BLaER1 treated with 17β-estradiol and CSF1 and Interleukin-3, amounts not matched to agents 10 nM and 100 nM (cell line): ENCODE measurements at regions not wholly inside any gene's neighbourhood (a gene's known extent, or its start where the extent isn't known, plus 50 kb on each side); places are given as distances from the start of the nearest gene placed in this dataset.
A peak's percentile ranks its signal among the peaks of the same experiment; 100 is the strongest.

Experiments
- H3K27ac ChIP-seq, 11 experiments: shearing (Covaris generic); formaldehyde crosslinking; 2 replicates each; pipeline ENCODE4 v1.8.1; 2022
- H3K27me3 ChIP-seq, 11 experiments: shearing (Covaris generic); formaldehyde crosslinking; 2 replicates each; pipeline ENCODE4 v1.8.1; 2022
- H3K36me3 ChIP-seq, 11 experiments: shearing (Covaris generic); formaldehyde crosslinking; 2 replicates each; pipeline ENCODE4 v1.8.1; 2022
- H3K4me1 ChIP-seq, 10 experiments: shearing (Covaris generic); formaldehyde crosslinking; 2 replicates each; pipeline ENCODE4 v1.8.1; 2022
- H3K4me2 ChIP-seq, 11 experiments: shearing (Covaris generic); formaldehyde crosslinking; 2 replicates each; pipeline ENCODE4 v1.8.1; 2022
- H3K4me3 ChIP-seq, 10 experiments: shearing (Covaris generic); formaldehyde crosslinking; 2 replicates each; pipeline ENCODE4 v1.8.1; 2022
- H3K9ac ChIP-seq, 11 experiments: shearing (Covaris generic); formaldehyde crosslinking; 2 replicates each; pipeline ENCODE4 v1.8.1; 2022
- H3K9me3 ChIP-seq, 11 experiments: shearing (Covaris generic); formaldehyde crosslinking; replicated peaks in 1 of 11; 2 replicates each; pipeline ENCODE4 v1.8.1; 2022
- H4K20me1 ChIP-seq, 11 experiments: shearing (Covaris generic); formaldehyde crosslinking; 2 replicates each; pipeline ENCODE4 v1.8.1; 2022
- Cebpa-rat ChIP-seq, 11 experiments: shearing (Covaris generic); IDR thresholded peaks; 2 replicates each; pipeline ENCODE4 v1.8.1; 2022

DNA sequence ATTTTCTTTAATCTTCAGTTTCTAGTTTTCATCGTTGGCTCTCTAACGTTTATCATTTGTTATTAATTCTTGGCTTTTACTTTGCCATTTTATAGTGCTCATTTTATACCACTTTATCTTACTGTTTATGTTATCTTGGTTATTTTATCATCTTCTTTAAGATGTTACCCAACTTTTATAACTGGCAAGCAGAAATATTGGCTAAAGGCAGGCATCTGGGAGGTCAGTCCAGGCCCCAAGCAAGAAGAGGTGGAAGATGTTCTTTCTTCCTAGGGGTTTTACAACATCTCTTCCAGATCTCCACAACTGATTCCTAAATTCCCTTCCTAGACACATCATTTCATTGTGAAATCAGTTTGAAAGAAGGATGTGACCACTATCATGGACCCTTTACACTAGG, 208.1 kb downstream of the AHR start:
- Histone ChIP-seq H3K4me2 (no peak overlapping the region), H3K9ac (no peak overlapping the region)

GRCh38 chr7:17507717-17508116, 209.3 kb downstream of the AHR start:
- H3K9me3 ChIP-seq = no peaks in the 10 kb centered on the region
- H3K27ac ChIP-seq = no peak overlapping the region
- no peak for TF ChIP-seq Cebpa-rat (IDR thresholded peaks at IDR 0.05)
- H4K20me1 ChIP-seq = no peaks in the 10 kb centered on the region
- no peak overlapping the region for H3K9ac ChIP-seq
- no peaks in the 10 kb centered on the region; a peak in 1 of 20 replicates for H3K4me1 ChIP-seq
- H3K4me2 ChIP-seq = no peak overlapping the region
- no peak overlapping the region for H3K4me3 ChIP-seq
- H3K27me3 ChIP-seq = no peaks in the 10 kb centered on the region
- no peaks in the 10 kb centered on the region for H3K36me3 ChIP-seq

More for the DNA sequence above, 208.1 kb downstream of the AHR start:
- Histone ChIP-seq H3K9me3 (no peaks in the 10 kb centered on the region), H4K20me1 (no peaks in the 10 kb centered on the region), H3K27me3 (no peaks in the 10 kb centered on the region), H3K4me3 (no peak overlapping the region), H3K27ac (no peak overlapping the region), H3K4me1 (no peaks in the 10 kb centered on the region; a peak in 1 of 20 replicates), H3K36me3 (no peaks in the 10 kb centered on the region)
- TF ChIP-seq Cebpa-rat (IDR thresholded peaks at IDR 0.05) = no peak

DNA sequence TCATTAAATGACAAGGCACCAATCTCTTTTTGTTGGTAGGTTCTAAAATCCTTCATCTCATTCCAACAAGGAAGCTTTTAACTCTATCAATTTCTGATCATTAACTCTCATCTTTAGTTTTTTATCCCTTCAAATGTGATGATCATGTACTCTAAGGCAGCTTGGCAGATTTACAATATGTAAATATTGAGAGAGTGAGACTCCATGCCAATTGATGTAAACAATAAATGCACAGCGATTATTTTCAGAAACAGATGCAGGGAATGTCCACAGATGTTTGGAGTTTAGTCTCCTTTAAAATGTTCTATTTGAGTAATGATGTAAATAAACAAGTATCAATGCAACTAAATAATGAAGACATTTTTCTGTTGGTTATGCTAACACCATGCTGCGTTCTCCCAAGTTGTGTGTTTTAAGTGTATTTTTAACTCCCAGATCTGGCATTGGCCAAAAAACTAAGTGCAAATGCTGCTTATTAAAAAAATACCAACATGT, 213.8 kb downstream of the AHR start:
- no peak overlapping the region for H3K9ac ChIP-seq
- H3K4me3 ChIP-seq = no peak overlapping the region
- H3K36me3 ChIP-seq = no peaks in the 10 kb centered on the region
- TF ChIP-seq Cebpa-rat (IDR thresholded peaks at IDR 0.05) = no peak
- no peak overlapping the region for H3K27ac ChIP-seq
- no peaks in the 10 kb centered on the region for H4K20me1 ChIP-seq
- no peaks in the 10 kb centered on the region for H3K27me3 ChIP-seq
- H3K9me3 ChIP-seq = no peaks in the 10 kb centered on the region
- H3K4me1 ChIP-seq = peaks cover 0 to 6% (median 0%) of the 10 kb centered on the region in 10 experiments; a peak in 3 of 20 replicates
- H3K4me2 ChIP-seq = no peak overlapping the region

- Histone ChIP-seq H3K4me3 (no peak overlapping the region), H3K4me1 (peaks cover 6 to 26% (median 17%) of the 10 kb centered on the region in 10 experiments; a peak in 17 of 20 replicates), H3K27me3 (no peaks in the 10 kb centered on the region), H3K9ac (no peak overlapping the region), H4K20me1 (no peaks in the 10 kb centered on the region), H3K9me3 (peaks cover 0 to 12% (median 7%) of the 10 kb centered on the region in 11 experiments; a peak in 8 of 22 replicates), H3K36me3 (no peaks in the 10 kb centered on the region), H3K4me2 (no peak overlapping the region), H3K27ac (no peak overlapping the region)
- no peak for TF ChIP-seq Cebpa-rat (IDR thresholded peaks at IDR 0.05)
These were observed 218.3 kb downstream of the AHR start for GRCh38 chr7:17516771-17517170.

DNA sequence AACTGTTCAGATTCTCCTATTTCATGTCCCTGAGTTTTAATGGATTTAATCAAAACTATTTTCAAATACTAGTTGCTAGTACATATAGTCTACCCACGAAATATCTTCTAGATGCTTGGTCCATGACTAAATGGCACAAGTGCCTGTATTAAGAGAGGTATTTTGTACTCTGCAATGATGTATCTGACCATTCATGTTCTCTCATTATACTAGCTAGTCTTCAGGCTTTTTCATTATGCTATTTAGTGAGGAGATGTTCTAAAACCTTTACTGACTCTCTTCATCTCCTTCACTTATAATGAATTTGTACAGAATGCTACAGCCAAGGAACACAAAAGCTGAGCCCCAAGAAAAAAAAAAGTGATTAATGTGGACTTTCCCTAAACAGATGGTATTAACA, 222.5 kb downstream of the AHR start:
- Histone ChIP-seq H3K4me1 (peaks cover 6 to 55% (median 24%) of the 10 kb centered on the region in 10 experiments; a peak in 17 of 20 replicates), H3K4me3 (no peak overlapping the region; a peak in 1 of 20 replicates), H3K9me3 (peaks cover 0 to 12% (median 7%) of the 10 kb centered on the region in 11 experiments; a peak in 8 of 22 replicates), H3K4me2 (peak overlapping the region in 10 of 11 experiments; percentile 22 to 73 (median 50); a peak in 15 of 22 replicates), H3K9ac (peak overlapping the region in 2 of 11 experiments; percentile 28 to 33; a peak in 3 of 22 replicates), H3K36me3 (no peaks in the 10 kb centered on the region), H3K27me3 (no peaks in the 10 kb centered on the region), H3K27ac (peak overlapping the region in 9 of 11 experiments; percentile 1 to 73 (median 52); a peak in 14 of 22 replicates), H4K20me1 (no peaks in the 10 kb centered on the region)
- TF ChIP-seq Cebpa-rat (IDR thresholded peaks at IDR 0.05) = no peak

DNA sequence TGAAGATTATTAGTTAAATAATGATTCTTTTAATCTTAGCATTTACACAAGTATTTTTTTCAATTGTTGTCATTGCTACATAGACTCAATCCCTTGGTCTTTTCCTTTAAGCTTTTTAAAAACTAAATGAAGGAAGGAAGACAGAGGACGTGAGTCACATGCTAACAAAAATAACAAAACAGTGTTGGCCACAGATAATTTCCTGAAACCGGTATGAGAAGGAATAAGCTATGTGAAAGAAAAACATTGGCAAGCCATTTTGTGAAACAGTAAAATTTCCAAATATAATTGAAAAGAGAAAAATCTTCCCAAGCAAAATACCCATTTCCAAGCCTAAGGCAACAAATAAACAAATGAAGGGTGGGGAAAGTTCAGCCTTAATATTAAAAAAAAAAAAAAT, 223.0 kb downstream of the AHR start:
- Histone ChIP-seq H3K27ac (peak overlapping the region in 9 of 11 experiments; percentile 1 to 73 (median 52); a peak in 14 of 22 replicates), H3K4me2 (peak overlapping the region in 10 of 11 experiments; percentile 22 to 73 (median 50); a peak in 18 of 22 replicates)

GRCh38 chr7:17523813-17524739, 225.6 kb downstream of the AHR start:
- Histone ChIP-seq H3K4me2 (peak overlapping the region in 9 of 11 experiments; percentile 2 to 64 (median 17); a peak in 11 of 22 replicates), H3K4me1 (peaks cover 6 to 55% (median 24%) of the 10 kb centered on the region in 10 experiments; a peak in 17 of 20 replicates)
- TF ChIP-seq Cebpa-rat (IDR thresholded peaks at IDR 0.05) = no peak

More for the DNA sequence above, 223.0 kb downstream of the AHR start:
- TF ChIP-seq Cebpa-rat (IDR thresholded peaks at IDR 0.05) = no peak
- Histone ChIP-seq H3K4me3 (no peak overlapping the region; a peak in 1 of 20 replicates), H3K36me3 (no peaks in the 10 kb centered on the region), H3K4me1 (peaks cover 6 to 55% (median 24%) of the 10 kb centered on the region in 10 experiments; a peak in 17 of 20 replicates), H3K9ac (peak overlapping the region in 2 of 11 experiments; percentile 28 to 33; a peak in 3 of 22 replicates), H4K20me1 (no peaks in the 10 kb centered on the region), H3K9me3 (peaks cover 0 to 12% (median 7%) of the 10 kb centered on the region in 11 experiments; a peak in 8 of 22 replicates), H3K27me3 (no peaks in the 10 kb centered on the region)

DNA sequence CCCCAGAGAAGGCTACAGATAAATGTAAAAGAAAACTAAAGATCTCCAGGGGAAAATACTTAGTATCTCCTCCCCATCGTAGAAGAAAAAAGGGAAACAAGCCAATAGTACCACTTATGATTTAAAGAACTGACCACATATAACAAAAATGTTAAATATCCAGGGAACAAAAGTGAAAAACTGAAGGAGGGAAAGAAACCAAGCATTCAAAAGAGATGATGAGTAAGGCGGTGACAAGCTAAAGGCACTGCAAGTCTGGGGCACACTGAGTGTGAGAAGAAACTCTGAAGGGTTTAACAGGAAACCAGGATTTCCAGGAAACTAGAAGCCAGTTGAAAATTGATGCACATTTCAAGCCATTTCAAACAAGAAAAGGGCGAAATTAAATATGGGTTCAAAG, 226.3 kb downstream of the AHR start:
- H3K4me2 ChIP-seq = peak overlapping the region in 10 of 11 experiments; percentile 2 to 64 (median 16); a peak in 14 of 22 replicates
- no peak overlapping the region for H3K9ac ChIP-seq
- H3K4me3 ChIP-seq = no peak overlapping the region
- peaks cover 6 to 55% (median 24%) of the 10 kb centered on the region in 10 experiments; a peak in 17 of 20 replicates for H3K4me1 ChIP-seq
- H3K36me3 ChIP-seq = no peaks in the 10 kb centered on the region
- H3K27ac ChIP-seq = no peak overlapping the region
- no peaks in the 10 kb centered on the region for H3K27me3 ChIP-seq
- no peak for TF ChIP-seq Cebpa-rat (IDR thresholded peaks at IDR 0.05)
- H4K20me1 ChIP-seq = no peaks in the 10 kb centered on the region
- H3K9me3 ChIP-seq = peaks cover 0 to 7% (median 4%) of the 10 kb centered on the region in 11 experiments; a peak in 8 of 22 replicates

More at GRCh38 chr7:17523813-17524739, 225.6 kb downstream of the AHR start:
- no peaks in the 10 kb centered on the region for H3K36me3 ChIP-seq
- H3K4me3 ChIP-seq = no peak overlapping the region
- H4K20me1 ChIP-seq = no peaks in the 10 kb centered on the region
- no peak overlapping the region for H3K27ac ChIP-seq
- no peaks in the 10 kb centered on the region for H3K27me3 ChIP-seq
- peaks cover 0 to 12% (median 7%) of the 10 kb centered on the region in 11 experiments; a peak in 8 of 22 replicates for H3K9me3 ChIP-seq
- no peak overlapping the region for H3K9ac ChIP-seq

DNA sequence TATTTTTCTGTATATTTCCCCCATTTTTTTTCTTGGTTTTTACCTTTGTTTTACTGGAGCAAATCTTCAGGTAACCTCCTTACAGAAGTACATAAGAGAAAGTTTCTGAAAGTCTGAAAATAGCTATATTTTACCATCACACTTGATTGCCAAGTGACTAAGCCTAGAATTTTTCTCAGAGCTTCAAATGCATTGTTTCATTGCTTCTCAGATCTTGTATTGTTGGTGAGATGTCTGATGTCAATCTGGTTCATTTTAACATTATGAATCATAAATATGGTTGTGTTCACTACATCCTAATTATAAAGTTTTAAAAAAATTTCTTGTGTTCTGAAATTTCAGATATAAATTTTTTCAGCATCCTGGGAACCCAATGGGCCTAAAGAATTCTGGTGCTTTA, 228.2 kb downstream of the AHR start:
- Histone ChIP-seq H3K9ac (no peak overlapping the region), H3K4me3 (no peak overlapping the region), H3K4me2 (no peak overlapping the region), H3K9me3 (no peaks in the 10 kb centered on the region), H3K27ac (no peak overlapping the region), H3K4me1 (peaks cover 0 to 43% (median 10%) of the 10 kb centered on the region in 10 experiments; a peak in 15 of 20 replicates), H4K20me1 (no peaks in the 10 kb centered on the region), H3K36me3 (no peaks in the 10 kb centered on the region), H3K27me3 (no peaks in the 10 kb centered on the region)
- TF ChIP-seq Cebpa-rat (IDR thresholded peaks at IDR 0.05) = no peak
